Left hindlimb (tissue), 1 donor: ENCODE measurements at regions not wholly inside any gene's neighbourhood (a gene's known extent, or its start where the extent isn't known, plus 50 kb on each side); places are given as distances from the start of the nearest gene placed in this dataset.
A peak's percentile ranks its signal among the peaks of the same experiment; 100 is the strongest.

Source experiments
- DNase-seq: peaks from one replicate; pipeline ENCODE4 v3.0.0-alpha.2; 2018

- no peak for DNase-seq
Observed at GRCh38 chrX:20596856-20597255, 330.1 kb upstream of the RPS6KA3 start.

GRCh38 chrX:20595928-20596575 is 329.3 kb upstream of the RPS6KA3 start:
- no peak for DNase-seq

GRCh38 chrX:20594985-20595384 is 328.3 kb upstream of the RPS6KA3 start:
- DNase-seq, result no peak

DNA sequence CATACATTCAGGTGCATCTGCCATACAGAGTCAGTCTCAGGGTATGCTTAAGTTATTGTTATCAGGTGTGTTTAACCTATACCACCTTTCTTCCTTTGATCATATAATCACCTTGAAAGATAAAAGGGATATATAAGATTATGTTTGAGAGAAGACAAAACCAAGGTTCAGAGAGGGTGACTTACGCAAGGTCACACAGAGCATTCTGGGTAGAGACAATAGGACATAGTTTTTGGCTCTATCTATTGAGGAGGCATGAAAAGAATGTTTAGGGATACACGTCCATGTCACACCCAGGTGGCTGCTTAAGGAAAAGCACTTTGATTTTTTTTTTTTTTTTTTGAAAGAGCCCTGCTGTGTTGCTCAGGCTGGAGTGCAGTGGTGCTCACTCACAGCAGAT is 327.1 kb upstream of the RPS6KA3 start:
- DNase-seq, result no peak

- DNase-seq, result no peak
Observed at GRCh38 chrX:20593402-20593801, 326.7 kb upstream of the RPS6KA3 start.

DNA sequence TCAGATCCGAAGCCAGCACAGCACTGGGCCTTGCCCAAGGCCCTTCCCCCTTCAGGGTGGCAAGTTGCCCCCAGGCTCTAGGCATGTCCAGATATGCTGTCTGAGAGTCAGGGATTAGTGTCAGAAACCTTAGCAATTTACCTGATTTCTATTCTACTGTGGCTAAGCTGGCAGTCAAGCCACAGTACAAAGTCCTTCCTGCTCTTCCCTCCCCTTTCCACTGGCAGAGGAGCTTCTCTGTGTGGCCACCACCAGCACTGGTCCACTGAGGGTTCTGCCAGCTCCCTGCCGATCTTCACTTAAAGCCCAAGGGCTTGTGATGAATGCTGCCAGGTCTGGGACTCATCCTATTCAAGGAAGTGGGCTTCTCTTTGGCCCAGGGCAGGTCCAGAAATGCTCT is 324.5 kb upstream of the RPS6KA3 start:
- DNase-seq, result no peak

GRCh38 chrX:20585782-20586181 is 319.1 kb upstream of the RPS6KA3 start:
- no peak for DNase-seq

GRCh38 chrX:20571611-20572010 is 304.9 kb upstream of the RPS6KA3 start:
- no peak for DNase-seq

- no peak for DNase-seq
Observed at GRCh38 chrX:20567108-20567507, 300.4 kb upstream of the RPS6KA3 start.

DNA sequence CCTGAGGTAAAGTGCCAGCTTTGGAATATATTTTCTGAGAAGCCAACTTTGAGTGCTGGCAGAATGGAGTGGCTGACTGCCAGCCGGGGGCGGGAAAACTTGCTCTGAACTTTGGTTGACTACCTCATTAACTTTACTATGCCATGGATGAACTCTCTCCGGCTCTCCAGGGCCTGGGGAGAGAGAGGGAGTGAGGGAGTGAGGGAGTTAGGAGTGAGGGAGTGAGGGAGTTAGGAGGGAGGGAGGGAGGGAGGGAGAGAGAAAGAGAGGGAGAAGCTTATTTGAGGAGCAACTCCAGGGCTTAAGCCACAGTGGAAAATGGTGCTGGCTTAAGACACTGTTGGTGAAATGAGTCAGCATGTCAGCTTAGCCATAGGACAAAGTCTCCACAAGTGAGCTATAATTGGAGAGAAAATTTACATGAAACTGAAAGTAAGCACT is 280.9 kb upstream of the RPS6KA3 start:
- DNase-seq, result peak; percentile 51

GRCh38 chrX:20545538-20545937 is 278.8 kb upstream of the RPS6KA3 start:
- DNase-seq, result no peak

DNA sequence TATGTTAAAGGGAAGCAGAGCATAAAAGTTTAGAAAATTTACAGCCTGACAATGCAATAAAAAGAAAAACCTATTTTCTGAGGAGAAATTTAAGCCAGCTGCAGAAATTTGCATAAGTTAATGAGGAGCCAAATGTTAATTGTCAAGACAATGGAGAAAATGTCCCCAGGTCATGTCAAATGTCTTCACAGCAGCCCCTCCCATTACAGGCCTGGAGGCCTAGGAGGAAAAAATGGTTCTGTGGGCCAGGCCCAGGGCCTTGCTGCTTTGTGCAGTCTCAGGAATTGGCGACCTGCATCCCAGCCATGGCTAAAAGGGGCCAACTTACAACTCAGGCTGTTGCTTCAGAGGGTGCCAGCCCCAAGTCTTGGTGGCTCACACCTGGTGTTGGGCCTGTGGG is 275.4 kb upstream of the RPS6KA3 start:
- no peak for DNase-seq

DNA sequence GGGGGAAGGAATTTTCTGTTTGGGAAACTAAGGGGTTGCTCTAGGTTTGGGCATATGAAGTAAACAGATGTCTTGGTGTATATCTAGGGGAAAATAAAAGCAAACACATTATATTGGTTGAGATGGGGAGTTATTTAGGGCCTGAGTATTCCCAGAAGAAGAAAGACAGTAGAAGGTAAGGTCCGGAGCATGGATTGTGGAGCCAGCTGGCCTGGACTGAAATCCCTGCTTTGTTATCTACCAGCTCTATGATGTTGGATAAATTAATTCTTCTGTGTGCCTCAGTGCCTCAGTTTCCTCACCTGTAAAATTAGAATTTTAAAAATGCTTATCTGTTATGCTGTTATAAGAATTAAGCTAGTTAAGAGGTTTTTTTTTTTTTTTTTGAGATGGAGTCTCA is 272.3 kb upstream of the RPS6KA3 start:
- DNase-seq, result no peak

- no peak for DNase-seq
Observed at GRCh38 chrX:20531667-20532066, 265.0 kb upstream of the RPS6KA3 start.

GRCh38 chrX:20530406-20530921 is 263.8 kb upstream of the RPS6KA3 start:
- peak; percentile 52 for DNase-seq

DNA sequence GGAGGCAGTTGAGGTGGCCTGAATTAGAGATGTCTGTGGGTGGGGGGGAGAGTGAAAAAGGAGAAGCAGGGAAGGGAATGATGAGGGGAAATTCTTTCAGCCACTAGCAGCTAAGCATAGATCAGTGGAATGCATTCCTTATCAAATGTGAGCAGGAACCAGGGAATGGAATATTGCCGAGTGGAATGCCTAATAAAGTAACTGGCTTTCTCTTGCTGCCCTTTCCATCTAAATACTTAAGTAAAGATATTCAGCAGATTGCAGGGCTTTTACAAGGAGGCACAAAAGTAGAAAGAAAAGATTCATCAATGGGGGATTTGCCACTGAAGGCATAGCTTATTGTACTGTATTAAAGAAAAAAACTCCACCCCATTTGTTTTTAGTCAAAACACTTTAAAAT is 263.0 kb upstream of the RPS6KA3 start:
- DNase-seq, result no peak

GRCh38 chrX:20529301-20529700 is 262.6 kb upstream of the RPS6KA3 start:
- DNase-seq, result no peak

DNA sequence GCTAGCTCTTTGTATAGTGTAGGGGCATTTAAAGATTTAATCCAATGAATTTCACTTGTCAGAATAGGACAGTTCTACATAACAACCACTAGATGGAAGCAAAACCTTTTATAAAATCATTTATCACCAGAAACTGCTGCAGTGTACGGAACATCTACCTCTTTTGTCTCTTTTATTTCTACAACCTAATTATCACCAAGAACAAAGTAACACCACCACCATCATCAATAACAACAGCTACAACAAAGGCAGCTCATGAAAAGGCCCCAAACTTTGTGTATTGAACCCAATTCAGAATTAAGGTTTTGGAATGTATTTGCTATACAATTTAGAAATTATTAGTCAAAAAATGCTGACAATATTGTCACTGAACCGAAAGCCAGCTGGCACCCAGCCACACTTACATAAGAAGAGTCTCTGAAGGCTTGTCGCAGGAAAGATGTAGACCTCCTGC is 260.9 kb upstream of the RPS6KA3 start:
- no peak for DNase-seq

DNA sequence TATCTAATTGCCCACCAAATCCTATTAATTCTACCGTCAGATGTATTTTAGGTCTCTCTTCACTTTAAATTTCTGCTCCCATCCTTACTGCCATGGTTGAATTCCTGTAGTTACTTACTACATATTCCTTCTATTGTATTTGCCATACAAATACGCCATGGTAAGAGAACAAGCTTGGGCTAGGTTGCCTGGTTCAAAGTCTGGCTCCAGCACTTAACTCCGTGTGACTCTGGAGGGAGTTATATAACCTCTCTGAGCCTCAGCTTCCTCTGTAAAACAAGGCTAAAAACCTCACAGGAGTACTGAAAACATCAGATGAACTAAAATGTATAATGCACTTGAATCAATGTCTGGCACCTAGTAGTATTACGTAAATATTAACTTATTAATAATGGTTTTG is 260.3 kb upstream of the RPS6KA3 start:
- no peak for DNase-seq

- DNase-seq, result no peak
Observed at GRCh38 chrX:20523626-20524312, 257.1 kb upstream of the RPS6KA3 start.

GRCh38 chrX:20522420-20522819 is 255.7 kb upstream of the RPS6KA3 start:
- no peak for DNase-seq

- no peak for DNase-seq
Observed at GRCh38 chrX:20521222-20521621, 254.5 kb upstream of the RPS6KA3 start.

GRCh38 chrX:20519826-20520225 is 253.1 kb upstream of the RPS6KA3 start:
- no peak for DNase-seq

DNA sequence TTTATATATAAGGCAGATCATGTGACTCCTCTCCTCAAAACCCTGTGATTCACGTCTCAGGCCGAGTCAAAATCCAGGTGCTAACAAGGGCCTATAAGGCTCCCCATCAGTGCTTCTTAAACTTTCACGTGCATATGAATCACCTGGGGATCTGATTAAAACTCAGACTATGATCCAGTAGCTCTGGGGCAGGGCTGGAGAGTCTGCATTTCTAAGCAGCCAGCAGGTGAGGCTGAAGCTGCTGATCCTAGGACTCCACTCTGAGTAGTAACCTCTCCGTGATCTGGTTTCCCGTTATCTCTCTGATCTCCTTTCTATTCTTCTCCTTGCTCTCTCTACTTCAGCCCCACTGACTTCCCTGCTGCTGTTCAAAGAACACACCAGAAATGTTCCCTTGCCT is 252.4 kb upstream of the RPS6KA3 start:
- no peak for DNase-seq

DNA sequence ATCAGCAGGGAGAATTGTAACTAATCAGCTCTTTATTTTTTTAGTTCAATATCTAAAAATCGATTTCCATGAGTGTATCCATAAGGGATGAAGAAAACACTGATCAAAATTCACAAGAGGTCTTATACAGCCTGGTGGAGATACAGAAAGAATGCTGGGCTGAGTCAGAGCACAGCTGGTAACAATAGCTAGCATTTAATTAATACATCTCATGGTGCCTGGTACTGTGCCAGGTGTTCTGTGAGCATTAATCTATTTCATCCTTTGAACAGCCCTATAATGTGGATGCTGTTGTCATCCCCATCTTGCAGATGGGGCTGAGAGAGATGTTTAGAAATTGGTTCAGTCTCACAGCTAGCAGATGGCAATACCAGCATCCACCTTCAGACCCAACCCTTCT is 250.9 kb upstream of the RPS6KA3 start:
- DNase-seq, result no peak
